ENCODE measurements at regions not wholly inside any gene's neighbourhood (a gene's known extent, or its start where the extent isn't known, plus 50 kb on each side); places are given as distances from the start of the nearest gene placed in this dataset.

DNA sequence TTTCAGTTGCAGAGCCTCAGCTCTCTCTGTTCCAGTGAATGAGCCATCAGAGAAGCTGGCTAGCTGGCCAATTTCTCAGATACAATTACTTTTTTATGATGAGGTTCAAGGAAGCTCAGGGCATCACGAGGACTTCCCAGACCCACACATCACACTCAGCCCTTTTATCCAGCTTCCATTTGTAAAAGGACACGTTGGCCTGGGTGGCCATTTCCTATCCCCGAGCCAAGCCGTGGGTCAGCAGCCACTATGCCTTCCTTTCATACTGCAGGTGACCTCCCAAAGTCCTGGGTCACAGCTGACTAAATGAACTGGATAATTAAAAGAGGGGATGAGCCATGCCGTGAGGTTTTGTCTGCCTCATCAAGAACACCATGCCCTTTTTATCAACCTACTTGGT, 236.9 kb upstream of the PPARGC1A start:
- H3K4me3 ChIP-seq (ENCODE audit: low read length in 2 of 2): no peak overlapping the region
- 89% methylated on average over 5 of the region's 5 CpGs for WGBS
- DNase-seq (ENCODE audit: low read depth in 6 of 9, low spot score in 9 of 9): no peak

GRCh38 chr4:24121395-24122175, 231.7 kb upstream of the PPARGC1A start:
- H3K4me1 ChIP-seq (ENCODE audit: control insufficient read depth in 2 of 2, insufficient read depth in 2 of 2, low read length in 2 of 2): no peaks in the 10 kb centered on the region
- no peaks in the 10 kb centered on the region for H3K9me3 ChIP-seq (ENCODE audit: control insufficient read depth in 2 of 2, insufficient read depth in 1 of 2, low read length in 1 of 2)
- WGBS: 78% methylated on average over 15 of the region's 15 CpGs
- DNase-seq (ENCODE audit: low read depth in 6 of 9, low spot score in 9 of 9): no peak
- H3K27ac ChIP-seq (ENCODE audit: low read depth in 1 of 2, low read length in 1 of 2): no peak overlapping the region
- no peaks in the 10 kb centered on the region for H3K27me3 ChIP-seq (ENCODE audit: control insufficient read depth in 2 of 2, insufficient read depth in 1 of 2, low read length in 1 of 2)
- no peak overlapping the region for H3K4me3 ChIP-seq (ENCODE audit: low read length in 2 of 2)
- H3K36me3 ChIP-seq (ENCODE audit: control insufficient read depth in 2 of 2, insufficient read depth in 2 of 2, low read length in 1 of 2): no peaks in the 10 kb centered on the region

More for the DNA sequence above, 236.9 kb upstream of the PPARGC1A start:
- H3K9me3 ChIP-seq (ENCODE audit: control insufficient read depth in 2 of 2, insufficient read depth in 1 of 2, low read length in 1 of 2): no peaks in the 10 kb centered on the region
- H3K27ac ChIP-seq (ENCODE audit: low read depth in 1 of 2, low read length in 1 of 2): no peak overlapping the region
- no peaks in the 10 kb centered on the region for H3K27me3 ChIP-seq (ENCODE audit: control insufficient read depth in 2 of 2, insufficient read depth in 1 of 2, low read length in 1 of 2)
- H3K4me1 ChIP-seq (ENCODE audit: control insufficient read depth in 2 of 2, insufficient read depth in 2 of 2, low read length in 2 of 2): no peaks in the 10 kb centered on the region
- no peaks in the 10 kb centered on the region for H3K36me3 ChIP-seq (ENCODE audit: control insufficient read depth in 2 of 2, insufficient read depth in 2 of 2, low read length in 1 of 2)

DNA sequence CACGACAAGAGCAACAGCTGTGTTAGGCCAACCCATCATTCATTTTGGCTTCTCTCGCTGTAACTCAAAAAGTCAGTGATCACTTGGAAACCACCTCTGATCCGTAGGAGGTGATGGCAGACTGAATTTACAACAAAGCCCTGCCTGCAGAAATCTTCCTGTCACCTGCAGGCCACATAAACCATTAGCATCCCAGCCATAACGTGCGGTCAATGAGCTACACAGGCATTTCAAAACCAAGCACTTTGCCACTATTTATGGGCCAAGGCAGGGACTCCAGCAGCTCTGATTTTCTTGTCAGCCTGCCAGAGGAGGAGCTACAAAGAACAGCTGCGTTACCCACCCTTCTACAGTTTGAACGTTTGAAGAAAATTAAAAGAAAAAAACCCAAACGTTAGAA, 228.1 kb upstream of the PPARGC1A start:
- WGBS: 74% methylated on average over 8 of the region's 8 CpGs
- Histone ChIP-seq H3K27ac (ENCODE audit: low read depth in 1 of 2, low read length in 1 of 2) (no peak overlapping the region), H3K27me3 (ENCODE audit: control insufficient read depth in 2 of 2, insufficient read depth in 1 of 2, low read length in 1 of 2) (no peaks in the 10 kb centered on the region), H3K4me3 (ENCODE audit: low read length in 2 of 2) (no peak overlapping the region), H3K9me3 (ENCODE audit: control insufficient read depth in 2 of 2, insufficient read depth in 1 of 2, low read length in 1 of 2) (no peaks in the 10 kb centered on the region), H3K4me1 (ENCODE audit: control insufficient read depth in 2 of 2, insufficient read depth in 2 of 2, low read length in 2 of 2) (no peaks in the 10 kb centered on the region), H3K36me3 (ENCODE audit: control insufficient read depth in 2 of 2, insufficient read depth in 2 of 2, low read length in 1 of 2) (no peaks in the 10 kb centered on the region)
- no peak for DNase-seq (ENCODE audit: low read depth in 6 of 9, low spot score in 9 of 9)

DNA sequence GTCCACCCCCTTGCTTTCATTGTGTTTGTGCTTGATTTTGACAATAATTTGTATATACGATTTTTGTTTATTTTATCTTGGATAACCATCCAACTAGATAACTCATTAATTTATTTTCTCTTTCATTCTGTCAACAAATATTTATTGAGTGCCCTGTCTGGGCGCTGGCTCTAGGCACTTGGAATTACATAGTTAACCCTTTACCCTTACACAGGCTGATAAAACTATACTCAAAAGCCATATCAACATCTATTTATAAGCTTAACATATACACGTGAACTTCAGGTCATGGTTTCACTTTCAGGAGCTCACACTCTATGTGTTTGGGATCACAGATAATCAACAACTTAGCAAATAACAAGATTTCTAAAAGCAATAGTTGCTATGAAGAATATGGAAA, 226.3 kb upstream of the PPARGC1A start:
- WGBS: 90% methylated on average over 3 of the region's 3 CpGs

DNA sequence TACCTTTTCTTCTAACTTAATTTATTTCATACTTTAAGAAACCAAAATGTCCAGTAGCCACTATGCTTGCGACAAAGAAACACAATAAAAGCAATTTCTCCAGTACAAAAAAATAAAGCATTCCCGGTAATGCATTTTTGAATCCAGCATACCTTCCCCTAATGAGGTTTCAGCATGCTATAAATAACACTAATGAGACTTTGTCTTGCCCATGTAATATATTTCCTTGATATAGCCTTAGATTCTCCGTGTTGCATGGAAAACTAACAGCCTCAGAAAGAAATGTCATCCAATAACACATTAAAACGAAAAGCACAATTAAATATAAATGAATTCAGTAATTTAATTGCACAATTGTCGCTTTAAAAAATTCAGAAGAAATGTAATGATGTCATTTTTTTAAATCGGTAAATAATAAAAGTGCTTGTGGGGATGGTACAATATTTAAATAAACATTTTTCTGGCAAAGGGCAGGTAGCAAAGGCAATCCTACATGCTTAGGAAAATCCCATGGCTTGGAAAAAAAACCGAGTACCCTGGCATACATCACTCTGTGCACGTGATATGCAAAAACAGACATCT, 225.2 kb upstream of the PPARGC1A start:
- no peaks in the 10 kb centered on the region for H3K27me3 ChIP-seq (ENCODE audit: control insufficient read depth in 2 of 2, insufficient read depth in 1 of 2, low read length in 1 of 2)
- no peak overlapping the region for H3K4me3 ChIP-seq (ENCODE audit: low read length in 2 of 2)
- no peaks in the 10 kb centered on the region for H3K36me3 ChIP-seq (ENCODE audit: control insufficient read depth in 2 of 2, insufficient read depth in 2 of 2, low read length in 1 of 2)
- DNase-seq (ENCODE audit: low read depth in 6 of 9, low spot score in 9 of 9): no peak
- no peaks in the 10 kb centered on the region for H3K9me3 ChIP-seq (ENCODE audit: control insufficient read depth in 2 of 2, insufficient read depth in 1 of 2, low read length in 1 of 2)
- H3K27ac ChIP-seq (ENCODE audit: low read depth in 1 of 2, low read length in 1 of 2): no peak overlapping the region
- H3K4me1 ChIP-seq (ENCODE audit: control insufficient read depth in 2 of 2, insufficient read depth in 2 of 2, low read length in 2 of 2): no peaks in the 10 kb centered on the region
- 92% methylated on average over 8 of the region's 8 CpGs for WGBS

More for the DNA sequence above, 226.3 kb upstream of the PPARGC1A start:
- H3K9me3 ChIP-seq (ENCODE audit: control insufficient read depth in 2 of 2, insufficient read depth in 1 of 2, low read length in 1 of 2): no peaks in the 10 kb centered on the region
- H3K4me3 ChIP-seq (ENCODE audit: low read length in 2 of 2): no peak overlapping the region
- H3K4me1 ChIP-seq (ENCODE audit: control insufficient read depth in 2 of 2, insufficient read depth in 2 of 2, low read length in 2 of 2): no peaks in the 10 kb centered on the region
- H3K36me3 ChIP-seq (ENCODE audit: control insufficient read depth in 2 of 2, insufficient read depth in 2 of 2, low read length in 1 of 2): no peaks in the 10 kb centered on the region
- H3K27ac ChIP-seq (ENCODE audit: low read depth in 1 of 2, low read length in 1 of 2): no peak overlapping the region
- DNase-seq (ENCODE audit: low read depth in 6 of 9, low spot score in 9 of 9): no peak
- H3K27me3 ChIP-seq (ENCODE audit: control insufficient read depth in 2 of 2, insufficient read depth in 1 of 2, low read length in 1 of 2): no peaks in the 10 kb centered on the region

GRCh38 chr4:24114444-24114843, 224.6 kb upstream of the PPARGC1A start:
- H3K27me3 ChIP-seq (ENCODE audit: control insufficient read depth in 2 of 2, insufficient read depth in 1 of 2, low read length in 1 of 2): no peaks in the 10 kb centered on the region
- H3K27ac ChIP-seq (ENCODE audit: low read depth in 1 of 2, low read length in 1 of 2): no peak overlapping the region
- 68% methylated on average over 4 of the region's 4 CpGs for WGBS
- DNase-seq (ENCODE audit: low read depth in 6 of 9, low spot score in 9 of 9): no peak
- H3K4me3 ChIP-seq (ENCODE audit: low read length in 2 of 2): no peak overlapping the region
- H3K9me3 ChIP-seq (ENCODE audit: control insufficient read depth in 2 of 2, insufficient read depth in 1 of 2, low read length in 1 of 2): no peaks in the 10 kb centered on the region
- no peaks in the 10 kb centered on the region for H3K36me3 ChIP-seq (ENCODE audit: control insufficient read depth in 2 of 2, insufficient read depth in 2 of 2, low read length in 1 of 2)
- no peaks in the 10 kb centered on the region for H3K4me1 ChIP-seq (ENCODE audit: control insufficient read depth in 2 of 2, insufficient read depth in 2 of 2, low read length in 2 of 2)

- 97% methylated on average over 2 of the region's 2 CpGs for WGBS
- Histone ChIP-seq H3K27ac (ENCODE audit: low read depth in 1 of 2, low read length in 1 of 2) (no peak overlapping the region), H3K27me3 (ENCODE audit: control insufficient read depth in 2 of 2, insufficient read depth in 1 of 2, low read length in 1 of 2) (no peaks in the 10 kb centered on the region), H3K4me1 (ENCODE audit: control insufficient read depth in 2 of 2, insufficient read depth in 2 of 2, low read length in 2 of 2) (no peaks in the 10 kb centered on the region), H3K36me3 (ENCODE audit: control insufficient read depth in 2 of 2, insufficient read depth in 2 of 2, low read length in 1 of 2) (no peaks in the 10 kb centered on the region), H3K4me3 (ENCODE audit: low read length in 2 of 2) (no peak overlapping the region), H3K9me3 (ENCODE audit: control insufficient read depth in 2 of 2, insufficient read depth in 1 of 2, low read length in 1 of 2) (no peaks in the 10 kb centered on the region)
- DNase-seq (ENCODE audit: low read depth in 6 of 9, low spot score in 9 of 9): no peak
Observed at GRCh38 chr4:24112466-24112865, 222.6 kb upstream of the PPARGC1A start.

DNA sequence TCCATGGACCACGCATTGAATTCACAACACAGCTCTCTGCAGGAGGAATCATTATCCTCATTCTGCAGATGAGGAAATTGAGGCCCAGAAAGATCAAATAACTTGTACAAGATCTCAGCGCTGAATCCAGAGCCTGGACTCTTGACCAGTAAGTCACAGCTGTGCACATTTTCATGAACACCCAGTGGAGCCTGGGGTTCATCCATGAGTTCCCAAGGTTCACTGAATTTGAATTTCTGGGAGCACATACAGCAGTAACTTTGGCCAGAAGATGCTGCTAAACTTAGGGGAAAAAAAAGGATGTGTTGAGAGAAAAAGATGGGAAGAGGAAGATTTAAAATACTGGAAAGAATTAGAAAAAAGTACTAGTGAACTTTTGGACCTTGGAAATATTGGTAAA, 218.7 kb upstream of the PPARGC1A start:
- no peak for DNase-seq (ENCODE audit: low read depth in 6 of 9, low spot score in 9 of 9)
- H3K36me3 ChIP-seq (ENCODE audit: control insufficient read depth in 2 of 2, insufficient read depth in 2 of 2, low read length in 1 of 2): no peaks in the 10 kb centered on the region
- WGBS: 93% methylated on average over 2 of the region's 2 CpGs
- no peaks in the 10 kb centered on the region for H3K27me3 ChIP-seq (ENCODE audit: control insufficient read depth in 2 of 2, insufficient read depth in 1 of 2, low read length in 1 of 2)
- no peak overlapping the region for H3K4me3 ChIP-seq (ENCODE audit: low read length in 2 of 2)
- H3K4me1 ChIP-seq (ENCODE audit: control insufficient read depth in 2 of 2, insufficient read depth in 2 of 2, low read length in 2 of 2): no peaks in the 10 kb centered on the region
- H3K9me3 ChIP-seq (ENCODE audit: control insufficient read depth in 2 of 2, insufficient read depth in 1 of 2, low read length in 1 of 2): peaks cover 0 to 3% of the 10 kb centered on the region in 2 donors
- H3K27ac ChIP-seq (ENCODE audit: low read depth in 1 of 2, low read length in 1 of 2): no peak overlapping the region

DNA sequence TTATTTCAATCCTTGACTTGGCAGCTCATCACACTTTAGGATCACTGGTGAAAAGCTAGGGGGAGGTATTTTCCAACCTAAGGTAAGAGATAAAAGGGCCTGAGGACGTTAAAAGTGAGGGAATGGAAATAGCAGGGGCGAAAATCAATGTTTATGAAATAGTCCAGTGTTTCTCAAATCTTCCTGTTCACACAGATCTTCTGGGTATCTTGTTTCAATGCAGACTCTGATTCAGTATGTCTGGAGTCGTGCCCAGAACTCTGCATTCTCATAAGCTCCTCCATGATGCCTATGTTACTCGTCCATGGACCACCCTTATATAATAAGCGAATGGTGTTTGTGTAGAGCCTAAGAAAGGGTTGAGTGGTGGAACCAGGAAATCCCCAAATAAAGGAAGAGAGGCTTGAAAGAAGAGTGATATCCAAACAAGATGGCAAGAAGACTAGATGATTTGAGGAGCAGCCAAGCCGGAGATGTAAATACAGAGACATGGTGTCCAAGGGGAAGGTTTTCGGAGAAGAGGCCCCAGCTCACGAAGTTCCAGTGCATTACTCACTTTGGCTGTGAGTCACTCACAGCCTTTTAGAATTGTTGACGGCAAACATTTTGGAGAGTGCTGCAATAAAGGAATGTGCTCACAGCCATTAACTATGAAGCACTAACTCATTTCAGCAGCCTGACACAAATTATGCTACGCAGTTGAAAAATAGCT, 215.6 kb upstream of the PPARGC1A start:
- WGBS: 86% methylated on average over 10 of the region's 10 CpGs
- H3K27me3 ChIP-seq (ENCODE audit: control insufficient read depth in 2 of 2, insufficient read depth in 1 of 2, low read length in 1 of 2): no peaks in the 10 kb centered on the region
- H3K9me3 ChIP-seq (ENCODE audit: control insufficient read depth in 2 of 2, insufficient read depth in 1 of 2, low read length in 1 of 2): peaks cover 0 to 3% of the 10 kb centered on the region in 2 donors
- no peaks in the 10 kb centered on the region for H3K36me3 ChIP-seq (ENCODE audit: control insufficient read depth in 2 of 2, insufficient read depth in 2 of 2, low read length in 1 of 2)
- peak overlapping the region; percentile 11 to 56 for H3K27ac ChIP-seq (ENCODE audit: low read depth in 1 of 2, low read length in 1 of 2)
- H3K4me1 ChIP-seq (ENCODE audit: control insufficient read depth in 2 of 2, insufficient read depth in 2 of 2, low read length in 2 of 2): no peaks in the 10 kb centered on the region
- no peak for DNase-seq (ENCODE audit: low read depth in 6 of 9, low spot score in 9 of 9)
- H3K4me3 ChIP-seq (ENCODE audit: low read length in 2 of 2): no peak overlapping the region
